ENCODE measurements at regions not wholly inside any gene's neighbourhood (a gene's known extent, or its start where the extent isn't known, plus 50 kb on each side); places are given as distances from the start of the nearest gene placed in this dataset.

GRCh38 chr4:44912980-44913379 is 186.6 kb upstream of the GNPDA2 start:
- DNase-seq: no peak
- no peak overlapping the region for H3K4me3 ChIP-seq (ENCODE audit: low read depth, low read length)
- intact Hi-C loops (cut with micrococcal nuclease; ENCODE audit: unreplicated experiment): no loop called here
- ChIA-PET POLR2A (no interaction called here), CTCF (no interaction called here)
- Mint-ChIP-seq H3K27me3 (ENCODE audit: insufficient read depth, unreplicated experiment) (no peaks in the 10 kb centered on the region), H3K4me3 (ENCODE audit: unreplicated experiment) (no peak overlapping the region), H3K9me3 (ENCODE audit: unreplicated experiment) (no peaks in the 10 kb centered on the region), H3K27ac (ENCODE audit: unreplicated experiment) (no peak overlapping the region), H3K36me3 (ENCODE audit: insufficient read depth, unreplicated experiment) (no peaks in the 10 kb centered on the region), H3K4me1 (ENCODE audit: low read depth, unreplicated experiment) (no peaks in the 10 kb centered on the region)
- no peaks in the 10 kb centered on the region for H3K9me3 ChIP-seq
- BruUV-seq (replicated peaks): no TSS peak
- TF ChIP-seq CTCF (IDR thresholded peaks at IDR 0.05; ENCODE audit: insufficient read depth in 1 of 2, low read depth in 1 of 2, low read length in 1 of 2, severe bottlenecking in 1 of 2, unreplicated experiment in 1 of 2): no peak
- no peaks in the 10 kb centered on the region for H3K36me3 ChIP-seq (ENCODE audit: control insufficient read depth, insufficient read depth, low read length)
- H3K27me3 ChIP-seq (replicated peaks; ENCODE audit: control insufficient read depth, insufficient read depth, low read length): no peaks in the 10 kb centered on the region
- no peaks in the 10 kb centered on the region for H3K4me1 ChIP-seq

GRCh38 chr4:44908565-44908964 is 182.2 kb upstream of the GNPDA2 start:
- Mint-ChIP-seq H3K4me1 (ENCODE audit: low read depth, unreplicated experiment) (no peaks in the 10 kb centered on the region), H3K9me3 (ENCODE audit: unreplicated experiment) (no peaks in the 10 kb centered on the region), H3K27me3 (ENCODE audit: insufficient read depth, unreplicated experiment) (no peaks in the 10 kb centered on the region), H3K27ac (ENCODE audit: unreplicated experiment) (no peak overlapping the region), H3K36me3 (ENCODE audit: insufficient read depth, unreplicated experiment) (no peaks in the 10 kb centered on the region), H3K4me3 (ENCODE audit: unreplicated experiment) (no peak overlapping the region)
- no peaks in the 10 kb centered on the region for H3K4me1 ChIP-seq
- no peak for TF ChIP-seq CTCF (IDR thresholded peaks at IDR 0.05; ENCODE audit: insufficient read depth in 1 of 2, low read depth in 1 of 2, low read length in 1 of 2, severe bottlenecking in 1 of 2, unreplicated experiment in 1 of 2)
- no peaks in the 10 kb centered on the region for H3K27me3 ChIP-seq (replicated peaks; ENCODE audit: control insufficient read depth, insufficient read depth, low read length)
- H3K9me3 ChIP-seq: no peaks in the 10 kb centered on the region
- ChIA-PET POLR2A (no interaction called here), CTCF (no interaction called here)
- no peaks in the 10 kb centered on the region for H3K36me3 ChIP-seq (ENCODE audit: control insufficient read depth, insufficient read depth, low read length)
- BruUV-seq (replicated peaks): no TSS peak
- no peak for DNase-seq
- intact Hi-C loops (cut with micrococcal nuclease; ENCODE audit: unreplicated experiment): no loop called here
- H3K4me3 ChIP-seq (ENCODE audit: low read depth, low read length): no peak overlapping the region

- no peak overlapping the region for H3K4me3 Mint-ChIP-seq (ENCODE audit: unreplicated experiment)
- DNase-seq: no peak
- H3K4me1 ChIP-seq: no peaks in the 10 kb centered on the region
- intact Hi-C loops (cut with micrococcal nuclease; ENCODE audit: unreplicated experiment): no loop called here
- H3K9me3 ChIP-seq: no peaks in the 10 kb centered on the region
- H3K36me3 ChIP-seq (ENCODE audit: control insufficient read depth, insufficient read depth, low read length): no peaks in the 10 kb centered on the region
- no peak overlapping the region for H3K27ac Mint-ChIP-seq (ENCODE audit: unreplicated experiment)
- ChIA-PET CTCF (no interaction called here), POLR2A (no interaction called here)
- H3K4me3 ChIP-seq (ENCODE audit: low read depth, low read length): no peak overlapping the region
- TF ChIP-seq CTCF (IDR thresholded peaks at IDR 0.05; ENCODE audit: insufficient read depth in 1 of 2, low read depth in 1 of 2, low read length in 1 of 2, severe bottlenecking in 1 of 2, unreplicated experiment in 1 of 2): no peak
- no peaks in the 10 kb centered on the region for H3K9me3 Mint-ChIP-seq (ENCODE audit: unreplicated experiment)
- H3K36me3 Mint-ChIP-seq (ENCODE audit: insufficient read depth, unreplicated experiment): no peaks in the 10 kb centered on the region
- H3K4me1 Mint-ChIP-seq (ENCODE audit: low read depth, unreplicated experiment): no peaks in the 10 kb centered on the region
- BruUV-seq (replicated peaks): no TSS peak
- no peaks in the 10 kb centered on the region for H3K27me3 ChIP-seq (replicated peaks; ENCODE audit: control insufficient read depth, insufficient read depth, low read length)
- peaks cover 3% of the 10 kb centered on the region for H3K27me3 Mint-ChIP-seq (ENCODE audit: insufficient read depth, unreplicated experiment)
These were observed 145.9 kb upstream of the GNPDA2 start for GRCh38 chr4:44872246-44872645.

All from Caco-2 (cell line).